ENCODE measurements at regions not wholly inside any gene's neighbourhood (a gene's known extent, or its start where the extent isn't known, plus 50 kb on each side); places are given as distances from the start of the nearest gene placed in this dataset.

GRCh38 chr22:49028111-49028510 lies 799.6 kb downstream of the BRD1 start:
- no peak for TF ChIP-seq CTCF (conservative IDR thresholded peaks at IDR 0.05; ENCODE audit: low read depth in 2 of 2)
- TF ChIP-seq JUNB (IDR thresholded peaks at IDR 0.05; ENCODE audit: unreplicated experiment): no peak
- no peak for TF ChIP-seq ZNF114 (CRISPR knock-in tag; IDR thresholded peaks at IDR 0.05)
- no peak for TF ChIP-seq EZH2phosphoT487 (IDR thresholded peaks at IDR 0.05; ENCODE audit: unreplicated experiment)

All from GM23338 (cell line).